IMR-90 (cell line): ENCODE measurements at regions not wholly inside any gene's neighbourhood (a gene's known extent, or its start where the extent isn't known, plus 50 kb on each side); places are given as distances from the start of the nearest gene placed in this dataset.

Experiments
- ATAC-seq: fragments of 200-7000 bp; cut with Tn5 transposase; 2 replicates; pipeline ENCODE4 v1.9.1; 2020; ENCODE audit warnings: low read depth, mild to moderate bottlenecking, moderate library complexity
- BruUV-seq: library from RNA; stranded (reverse); fragments of 400-500 nt; replicated peaks from 2 replicates; lab custom pipeline; 2021; lab: Mats Ljungman, UMichigan
- CTCF ChIA-PET: fragments of 300-600 bp; formaldehyde crosslinking; extraction: SDS; loops from one replicate; lab custom pipeline; 2021; ENCODE audit warnings: antibody characterized with exemption; lab: Yijun Ruan, JAX
- POLR2A ChIA-PET: fragments of 300-600 bp; sonication (Branson Sonifier 250); formaldehyde crosslinking; loops from one replicate; lab custom pipeline; 2022; ENCODE audit warnings: antibody characterized with exemption; ENCODE audit not compliant: unreplicated experiment; lab: Charles Lee
- DNase-seq: peaks from one replicate; pipeline ENCODE4 v3.0.0; 2013
- H2AFZ ChIP-seq: replicated peaks from 2 replicates; pipeline ENCODE3; 2013; ENCODE audit warnings: low read length, mild to moderate bottlenecking; ENCODE audit not compliant: poor library complexity
- H2AK5ac ChIP-seq: 2 replicates; pipeline ENCODE4 v1.6.1; 2013; ENCODE audit warnings: low read depth, low read length, inconsistent platforms
- H2AK9ac ChIP-seq: replicated peaks from 2 replicates; pipeline ENCODE3; 2013; ENCODE audit warnings: mild to moderate bottlenecking, low read depth, low read length, moderate library complexity; ENCODE audit not compliant: poor library complexity
- H2BK120ac ChIP-seq: 2 replicates; pipeline ENCODE4 v1.6.1; 2013; ENCODE audit warnings: low read depth, low read length, inconsistent platforms
- H2BK15ac ChIP-seq: 3 replicates; pipeline ENCODE4 v1.6.1; 2013; ENCODE audit warnings: low read depth, low read length, inconsistent platforms
- H2BK20ac ChIP-seq: 2 replicates; pipeline ENCODE4 v1.6.1; 2013; ENCODE audit warnings: low read depth, mild to moderate bottlenecking, inconsistent platforms, low read length, moderate library complexity
- H2BK5ac ChIP-seq: 2 replicates; pipeline ENCODE4 v1.6.1; 2013; ENCODE audit warnings: mild to moderate bottlenecking, low read depth, low read length, inconsistent platforms; ENCODE audit not compliant: poor library complexity, severe bottlenecking
- H3K14ac ChIP-seq: replicated peaks from 2 replicates; pipeline ENCODE4 v1.6.1; 2013; ENCODE audit warnings: low read depth, low read length, inconsistent platforms
- H3K18ac ChIP-seq: 2 replicates; pipeline ENCODE4 v1.6.1; 2013; ENCODE audit warnings: low read depth, low read length, control low read depth
- H3K23ac ChIP-seq: 2 replicates; pipeline ENCODE4 v1.6.1; 2013; ENCODE audit warnings: low read depth, low read length, inconsistent platforms
- H3K27ac ChIP-seq: 2 replicates; pipeline ENCODE4 v1.5.1; 2013; ENCODE audit warnings: mild to moderate bottlenecking, control low read depth, low read length; ENCODE audit not compliant: insufficient read depth
- H3K27me3 ChIP-seq: 2 replicates; pipeline ENCODE4 v1.6.1; 2013; ENCODE audit warnings: low read length; ENCODE audit not compliant: control insufficient read depth, insufficient read depth
- H3K36me3 ChIP-seq: 2 replicates; pipeline ENCODE4 v1.6.1; 2013; ENCODE audit warnings: low read length, mixed read lengths; ENCODE audit not compliant: control insufficient read depth, insufficient read depth
- H3K4ac ChIP-seq: 2 replicates; pipeline ENCODE4 v1.6.1; 2013; ENCODE audit warnings: low read depth, low read length, inconsistent platforms
- H3K4me1 ChIP-seq: 2 replicates; pipeline ENCODE4 v1.6.1; 2013; ENCODE audit warnings: low read length, mixed read lengths; ENCODE audit not compliant: control insufficient read depth, insufficient read depth
- H3K4me2 ChIP-seq: 2 replicates; pipeline ENCODE4 v1.6.1; 2013; ENCODE audit warnings: low read depth, mild to moderate bottlenecking, control low read depth, low read length, moderate library complexity
- H3K4me3 ChIP-seq: 2 replicates; pipeline ENCODE4 v1.5.1; 2013; ENCODE audit warnings: low read depth, mild to moderate bottlenecking, control low read depth, low read length, moderate library complexity; ENCODE audit not compliant: insufficient read depth
- H3K56ac ChIP-seq: 2 replicates; pipeline ENCODE4 v1.6.1; 2013; ENCODE audit warnings: low read length, inconsistent platforms; ENCODE audit not compliant: insufficient read depth; ENCODE audit errors: extremely low read depth
- H3K79me1 ChIP-seq, 2 experiments: 2 replicates each; pipeline ENCODE4 v1.6.1; 2013; ENCODE audit warnings: low read length in 2 of 2, inconsistent platforms in 1 of 2, low read depth in 1 of 2
- H3K9ac ChIP-seq: 2 replicates; pipeline ENCODE4 v1.6.1; 2013; ENCODE audit warnings: low read depth, low read length, control low read depth
- H3K9me1 ChIP-seq: 2 replicates; pipeline ENCODE4 v1.6.1; 2013; ENCODE audit warnings: low read length, inconsistent platforms; ENCODE audit not compliant: insufficient read depth
- H3K9me3 ChIP-seq: 2 replicates; pipeline ENCODE4 v1.6.1; 2013; ENCODE audit warnings: low read length; ENCODE audit not compliant: control insufficient read depth, insufficient read depth
- H4K20me1 ChIP-seq: 2 replicates; pipeline ENCODE4 v1.6.1; 2013; ENCODE audit warnings: low read length, inconsistent platforms; ENCODE audit not compliant: insufficient read depth
- H4K5ac ChIP-seq: 2 replicates; pipeline ENCODE4 v1.6.1; 2013; ENCODE audit warnings: mild to moderate bottlenecking, low read depth, low read length, control low read depth
- H4K8ac ChIP-seq, 2 experiments: 2 replicates each; pipeline ENCODE4 v1.6.1; 2013; ENCODE audit warnings: low read depth in 2 of 2, low read length in 2 of 2, control low read depth in 1 of 2, inconsistent platforms in 1 of 2
- H4K91ac ChIP-seq: 2 replicates; pipeline ENCODE4 v1.6.1; 2013; ENCODE audit warnings: low read depth, low read length, inconsistent platforms; ENCODE audit not compliant: insufficient read depth
- BHLHE40 ChIP-seq: fragments of 150-350 bp; IDR thresholded peaks from 2 replicates; pipeline ENCODE4 v1.6.1; 2016; ENCODE audit warnings: mild to moderate bottlenecking, low read depth, low read length
- CTCF ChIP-seq: conservative IDR thresholded peaks from 2 replicates; pipeline ENCODE4 v1.5.1; 2012; ENCODE audit warnings: mild to moderate bottlenecking, low read depth, low read length, improper control_type of control experiment
- ELK1 ChIP-seq: fragments of 150-350 bp; IDR thresholded peaks from 2 replicates; pipeline ENCODE4 v1.6.1; 2016; ENCODE audit warnings: low read depth, mild to moderate bottlenecking, low read length, moderate library complexity, borderline replicate concordance
- SMC3 ChIP-seq: fragments of 150-350 bp; IDR thresholded peaks from 2 replicates; pipeline ENCODE4 v1.6.1; 2016; ENCODE audit warnings: low read depth, mild to moderate bottlenecking, antibody characterized with exemption, low read length, moderate library complexity
- USF2 ChIP-seq: fragments of 150-350 bp; IDR thresholded peaks from 2 replicates; pipeline ENCODE4 v1.6.1; 2017; ENCODE audit warnings: mild to moderate bottlenecking, antibody characterized with exemption, low read length, low read depth
- WGBS, 2 experiments: methylation state at CpG; one replicate each; pipeline versions ENCODE4 v1.1.5 to v1.1.7; 2013; ENCODE audit warnings: missing lambda C conversion rate in 2 of 2; ENCODE audit not compliant: insufficient read length in 1 of 2; ENCODE audit errors: extremely low coverage in 2 of 2; 5-methylcytosine and 5-hydroxymethylcytosine counted together
- dilution Hi-C: fragments of 300-500 bp; cut with HindIII; formaldehyde crosslinking; loops from one replicate; pipeline ENCODE4 v1.14.3; 2018; ENCODE audit warnings: low sequenced_read_pairs; ENCODE audit not compliant: unreplicated experiment
- in situ Hi-C: fragments of 300-500 bp; cut with MboI; formaldehyde crosslinking; loops from 3 replicates; pipeline ENCODE4 v1.14.3; 2019; ENCODE audit warnings: low sequenced_read_pairs, inconsistent platforms, mixed read lengths
- intact Hi-C: fragments of 100-400 bp; cut with micrococcal nuclease; formaldehyde crosslinking; loops from 2 replicates; pipeline ENCODE4 v1.10.0; 2022

GRCh38 chr4:185969657-185970056, 99.3 kb upstream of the TLR3 start:
- intact Hi-C loops = no loop called here
- no peak overlapping the region for H2AK5ac ChIP-seq
- H4K8ac ChIP-seq = no peak overlapping the region
- H2AK9ac ChIP-seq = no peak overlapping the region
- no peak overlapping the region for H3K14ac ChIP-seq
- CTCF ChIA-PET = no interaction called here
- H3K4me3 ChIP-seq = no peak overlapping the region
- H4K20me1 ChIP-seq = no peaks in the 10 kb centered on the region
- no peak overlapping the region for H3K4me2 ChIP-seq
- H4K91ac ChIP-seq = no peak overlapping the region
- H3K56ac ChIP-seq = no peak overlapping the region
- H4K5ac ChIP-seq = no peak overlapping the region
- in situ Hi-C loops = no loop called here
- H3K18ac ChIP-seq = no peak overlapping the region
- H2BK20ac ChIP-seq = no peak overlapping the region
- POLR2A ChIA-PET = interaction anchor here (0.6 kb wide), 1 partner anchor 602 kb away, joined by 4 read pairs; no protein-coding TSS in a partner anchor
- dilution Hi-C loops = no loop called here
- no peak overlapping the region for H2BK5ac ChIP-seq
- 0 out of 2 replicates have a peak, but pooled peaks cover 2% of the 10 kb centered on the region for H3K9me3 ChIP-seq
- WGBS, 2 experiments = 67% methylated on average over 1 of the region's 1 CpG; no CpG with 5 or more reads in 1 of the 2 experiments
- ATAC-seq = no peak
- no peak for DNase-seq
- H3K79me1 ChIP-seq = no peaks in the 10 kb centered on the region
- H2BK120ac ChIP-seq = no peak overlapping the region
- H3K4ac ChIP-seq = no peak overlapping the region
- H2BK15ac ChIP-seq = no peak overlapping the region
- no peaks in the 10 kb centered on the region for H3K4me1 ChIP-seq
- no peak overlapping the region for H2AFZ ChIP-seq
- H3K27ac ChIP-seq = no peak overlapping the region
- no peaks in the 10 kb centered on the region for H3K9me1 ChIP-seq
- no peaks in the 10 kb centered on the region; the same call in 1 of the 2 replicates for H3K27me3 ChIP-seq
- H3K23ac ChIP-seq = no peak overlapping the region
- H3K9ac ChIP-seq = no peak overlapping the region
- H3K36me3 ChIP-seq = no peaks in the 10 kb centered on the region
- no TSS peak for BruUV-seq
- TF ChIP-seq SMC3 (no peak), ELK1 (no peak), CTCF (no peak), USF2 (no peak), BHLHE40 (no peak)
